PFSK-1 (cell line): ENCODE measurements at regions not wholly inside any gene's neighbourhood (a gene's known extent, or its start where the extent isn't known, plus 50 kb on each side); places are given as distances from the start of the nearest gene placed in this dataset.

Source experiments
- FOXP2 ChIP-seq: optimal IDR thresholded peaks from 2 replicates; pipeline ENCODE3; 2011; ENCODE audit warnings: borderline replicate concordance, control low read depth, inconsistent platforms; ENCODE audit not compliant: insufficient read depth; ENCODE audit errors: extremely low read length, extremely low read depth
- POLR2AphosphoS5 ChIP-seq: IDR thresholded peaks from 2 replicates; pipeline ENCODE4 v1.6.1; 2012; ENCODE audit warnings: low read depth, mild to moderate bottlenecking, control low read depth, low read length, moderate library complexity
- REST ChIP-seq, 2 experiments: IDR thresholded peaks; 2 replicates each; pipeline versions ENCODE4 v1.6.1 to v1.8.0; 2011 to 2012; ENCODE audit warnings: low read depth in 2 of 2, low read length in 2 of 2, control low read depth in 1 of 2, inconsistent platforms in 1 of 2, mild to moderate bottlenecking in 1 of 2, moderate library complexity in 1 of 2; ENCODE audit not compliant: insufficient read depth in 1 of 2
- SIN3A ChIP-seq: IDR thresholded peaks from 2 replicates; pipeline ENCODE4 v1.6.1; 2012; ENCODE audit warnings: mild to moderate bottlenecking, low read length, moderate library complexity, borderline replicate concordance; ENCODE audit not compliant: insufficient read depth
- TAF1 ChIP-seq: IDR thresholded peaks from 2 replicates; pipeline ENCODE4 v1.6.1; 2012; ENCODE audit warnings: low read length, control low read depth, borderline replicate concordance; ENCODE audit not compliant: insufficient read depth

GRCh38 chr4:123940604-123941003, 544.0 kb downstream of the SPRY1 start:
- TF ChIP-seq FOXP2 (no peak), REST (IDR thresholded peaks at IDR 0.05; ENCODE audit: insufficient read depth in 1 of 2, low read depth in 2 of 2, low read length in 2 of 2) (no peak), POLR2AphosphoS5 (no peak), SIN3A (no peak), TAF1 (no peak)

- TF ChIP-seq POLR2AphosphoS5: no peak
- TF ChIP-seq REST (IDR thresholded peaks at IDR 0.05; ENCODE audit: insufficient read depth in 1 of 2, low read depth in 2 of 2, low read length in 2 of 2): no peak
- TF ChIP-seq TAF1: no peak
- no peak for TF ChIP-seq FOXP2
- TF ChIP-seq SIN3A: no peak
Observed at GRCh38 chr4:123941306-123941705, 544.7 kb downstream of the SPRY1 start.

GRCh38 chr4:123943976-123944375, 547.4 kb downstream of the SPRY1 start:
- no peak for TF ChIP-seq TAF1
- TF ChIP-seq REST (IDR thresholded peaks at IDR 0.05; ENCODE audit: insufficient read depth in 1 of 2, low read depth in 2 of 2, low read length in 2 of 2): no peak
- no peak for TF ChIP-seq SIN3A
- TF ChIP-seq FOXP2: no peak
- TF ChIP-seq POLR2AphosphoS5: no peak

GRCh38 chr4:123945301-123945700, 548.7 kb downstream of the SPRY1 start:
- TF ChIP-seq FOXP2 (no peak), TAF1 (no peak), REST (IDR thresholded peaks at IDR 0.05; ENCODE audit: insufficient read depth in 1 of 2, low read depth in 2 of 2, low read length in 2 of 2) (no peak), SIN3A (no peak)

GRCh38 chr4:123950530-123950929, 553.9 kb downstream of the SPRY1 start:
- no peak for TF ChIP-seq POLR2AphosphoS5
- no peak for TF ChIP-seq FOXP2
- no peak for TF ChIP-seq REST (IDR thresholded peaks at IDR 0.05; ENCODE audit: insufficient read depth in 1 of 2, low read depth in 2 of 2, low read length in 2 of 2)
- no peak for TF ChIP-seq TAF1
- no peak for TF ChIP-seq SIN3A
